ENCODE measurements at regions not wholly inside any gene's neighbourhood (a gene's known extent, or its start where the extent isn't known, plus 50 kb on each side); places are given as distances from the start of the nearest gene placed in this dataset.

GRCh38 chr10:124346831-124347230 is 71.9 kb downstream of the OAT start:
- Histone ChIP-seq H3K36me3 (ENCODE audit: control insufficient read depth, insufficient read depth, low read length) (no peaks in the 10 kb centered on the region), H3K4me3 (ENCODE audit: low read length) (no peak overlapping the region)
- 93% methylated on average over 6 of the region's 8 CpGs for WGBS (ENCODE audit: insufficient coverage)

GRCh38 chr10:124345521-124345920 is 73.2 kb downstream of the OAT start:
- H3K36me3 ChIP-seq (ENCODE audit: control insufficient read depth, insufficient read depth, low read length) = no peaks in the 10 kb centered on the region
- 97% methylated on average over 5 of the region's 8 CpGs for WGBS (ENCODE audit: insufficient coverage)

More at GRCh38 chr10:124346831-124347230, 71.9 kb downstream of the OAT start:
- Histone ChIP-seq H3K9me3 (replicated peaks; ENCODE audit: control insufficient read depth, low read depth, low read length) (no peaks in the 10 kb centered on the region), H3K27ac (ENCODE audit: low read length) (no peak overlapping the region), H3K27me3 (ENCODE audit: control insufficient read depth, insufficient read depth, low read length) (no peaks in the 10 kb centered on the region), H3K4me1 (ENCODE audit: control insufficient read depth, insufficient read depth, low read length) (no peaks in the 10 kb centered on the region)
- no peak for DNase-seq

GRCh38 chr10:124344931-124345330 is 73.8 kb downstream of the OAT start:
- DNase-seq = no peak
- H3K4me1 ChIP-seq (ENCODE audit: control insufficient read depth, insufficient read depth, low read length) = peaks cover 19% of the 10 kb centered on the region
- WGBS (ENCODE audit: insufficient coverage) = no CpG with 5 or more reads among the region's 3 CpGs
- H3K27me3 ChIP-seq (ENCODE audit: control insufficient read depth, insufficient read depth, low read length) = no peaks in the 10 kb centered on the region
- no peaks in the 10 kb centered on the region for H3K9me3 ChIP-seq (replicated peaks; ENCODE audit: control insufficient read depth, low read depth, low read length)
- H3K36me3 ChIP-seq (ENCODE audit: control insufficient read depth, insufficient read depth, low read length) = no peaks in the 10 kb centered on the region
- H3K4me3 ChIP-seq (ENCODE audit: low read length) = no peak overlapping the region
- H3K27ac ChIP-seq (ENCODE audit: low read length) = no peak overlapping the region

More at GRCh38 chr10:124345521-124345920, 73.2 kb downstream of the OAT start:
- Histone ChIP-seq H3K4me1 (ENCODE audit: control insufficient read depth, insufficient read depth, low read length) (peaks cover 13% of the 10 kb centered on the region), H3K27ac (ENCODE audit: low read length) (no peak overlapping the region), H3K27me3 (ENCODE audit: control insufficient read depth, insufficient read depth, low read length) (no peaks in the 10 kb centered on the region), H3K9me3 (replicated peaks; ENCODE audit: control insufficient read depth, low read depth, low read length) (no peaks in the 10 kb centered on the region), H3K4me3 (ENCODE audit: low read length) (no peak overlapping the region)
- DNase-seq = no peak

- Histone ChIP-seq H3K9me3 (replicated peaks; ENCODE audit: control insufficient read depth, low read depth, low read length) (no peaks in the 10 kb centered on the region), H3K27ac (ENCODE audit: low read length) (no peak overlapping the region), H3K27me3 (ENCODE audit: control insufficient read depth, insufficient read depth, low read length) (no peaks in the 10 kb centered on the region), H3K4me3 (ENCODE audit: low read length) (no peak overlapping the region), H3K36me3 (ENCODE audit: control insufficient read depth, insufficient read depth, low read length) (no peaks in the 10 kb centered on the region), H3K4me1 (ENCODE audit: control insufficient read depth, insufficient read depth, low read length) (peaks cover 26% of the 10 kb centered on the region)
- 94% methylated on average over 5 of the region's 8 CpGs for WGBS (ENCODE audit: insufficient coverage)
- no peak for DNase-seq
These were observed 74.5 kb downstream of the OAT start for GRCh38 chr10:124344266-124344590.

- Histone ChIP-seq H3K27me3 (ENCODE audit: control insufficient read depth, insufficient read depth, low read length) (no peaks in the 10 kb centered on the region), H3K4me1 (ENCODE audit: control insufficient read depth, insufficient read depth, low read length) (peaks cover 30% of the 10 kb centered on the region), H3K9me3 (replicated peaks; ENCODE audit: control insufficient read depth, low read depth, low read length) (no peaks in the 10 kb centered on the region), H3K36me3 (ENCODE audit: control insufficient read depth, insufficient read depth, low read length) (no peaks in the 10 kb centered on the region), H3K4me3 (ENCODE audit: low read length) (no peak overlapping the region), H3K27ac (ENCODE audit: low read length) (no peak overlapping the region)
- DNase-seq = no peak
- 87% methylated on average over 8 of the region's 14 CpGs for WGBS (ENCODE audit: insufficient coverage)
These were observed 75.1 kb downstream of the OAT start for GRCh38 chr10:124343351-124344265.

- Histone ChIP-seq H3K36me3 (ENCODE audit: control insufficient read depth, insufficient read depth, low read length) (no peaks in the 10 kb centered on the region), H3K4me3 (ENCODE audit: low read length) (no peak overlapping the region), H3K27me3 (ENCODE audit: control insufficient read depth, insufficient read depth, low read length) (no peaks in the 10 kb centered on the region), H3K27ac (ENCODE audit: low read length) (no peak overlapping the region), H3K4me1 (ENCODE audit: control insufficient read depth, insufficient read depth, low read length) (peaks cover 37% of the 10 kb centered on the region), H3K9me3 (replicated peaks; ENCODE audit: control insufficient read depth, low read depth, low read length) (no peaks in the 10 kb centered on the region)
- DNase-seq = no peak
- 95% methylated on average over 4 of the region's 5 CpGs for WGBS (ENCODE audit: insufficient coverage)
These were observed 75.9 kb downstream of the OAT start for GRCh38 chr10:124342821-124343170.

- H3K27me3 ChIP-seq (ENCODE audit: control insufficient read depth, insufficient read depth, low read length) = no peaks in the 10 kb centered on the region
- no peaks in the 10 kb centered on the region for H3K9me3 ChIP-seq (replicated peaks; ENCODE audit: control insufficient read depth, low read depth, low read length)
- DNase-seq = no peak
- WGBS (ENCODE audit: insufficient coverage) = 86% methylated on average over 15 of the region's 15 CpGs
- no peak overlapping the region for H3K27ac ChIP-seq (ENCODE audit: low read length)
- no peak overlapping the region for H3K4me3 ChIP-seq (ENCODE audit: low read length)
- no peaks in the 10 kb centered on the region for H3K36me3 ChIP-seq (ENCODE audit: control insufficient read depth, insufficient read depth, low read length)
- peaks cover 37% of the 10 kb centered on the region for H3K4me1 ChIP-seq (ENCODE audit: control insufficient read depth, insufficient read depth, low read length)
These were observed 76.4 kb downstream of the OAT start for GRCh38 chr10:124342136-124342820.

- Histone ChIP-seq H3K27ac (ENCODE audit: low read length) (no peak overlapping the region), H3K4me3 (ENCODE audit: low read length) (no peak overlapping the region), H3K36me3 (ENCODE audit: control insufficient read depth, insufficient read depth, low read length) (no peaks in the 10 kb centered on the region), H3K27me3 (ENCODE audit: control insufficient read depth, insufficient read depth, low read length) (no peaks in the 10 kb centered on the region), H3K4me1 (ENCODE audit: control insufficient read depth, insufficient read depth, low read length) (peaks cover 37% of the 10 kb centered on the region), H3K9me3 (replicated peaks; ENCODE audit: control insufficient read depth, low read depth, low read length) (no peaks in the 10 kb centered on the region)
- DNase-seq = no peak
- WGBS (ENCODE audit: insufficient coverage) = 79% methylated on average over 3 of the region's 3 CpGs
These were observed 77.0 kb downstream of the OAT start for GRCh38 chr10:124341768-124342135.

GRCh38 chr10:124340033-124340760 is 78.5 kb downstream of the OAT start:
- Histone ChIP-seq H3K4me3 (ENCODE audit: low read length) (no peak overlapping the region), H3K9me3 (replicated peaks; ENCODE audit: control insufficient read depth, low read depth, low read length) (no peaks in the 10 kb centered on the region), H3K27ac (ENCODE audit: low read length) (peak overlapping the region; percentile 86), H3K27me3 (ENCODE audit: control insufficient read depth, insufficient read depth, low read length) (no peaks in the 10 kb centered on the region), H3K4me1 (ENCODE audit: control insufficient read depth, insufficient read depth, low read length) (peaks cover 37% of the 10 kb centered on the region), H3K36me3 (ENCODE audit: control insufficient read depth, insufficient read depth, low read length) (no peaks in the 10 kb centered on the region)
- WGBS (ENCODE audit: insufficient coverage) = 69% methylated on average over 9 of the region's 10 CpGs
- DNase-seq = peak; percentile 74
